Neural crest cell (in vitro differentiated cells): ENCODE measurements at regions not wholly inside any gene's neighbourhood (a gene's known extent, or its start where the extent isn't known, plus 50 kb on each side); places are given as distances from the start of the nearest gene placed in this dataset.

ENCODE experiments used
- DNase-seq: peaks from one replicate; pipeline ENCODE4 v3.0.0; 2021; ENCODE audit warnings: low read depth, mixed read lengths, low spot score
- H3K27ac Mint-ChIP-seq: one replicate; pipeline ENCODE4 v1.8.0; 2021; ENCODE audit warnings: mild to moderate bottlenecking, mixed read lengths; ENCODE audit not compliant: unreplicated experiment
- H3K27me3 Mint-ChIP-seq: 2 replicates; pipeline ENCODE4 v1.8.0; 2021; ENCODE audit warnings: low read depth, mild to moderate bottlenecking, mixed read lengths
- H3K36me3 Mint-ChIP-seq: 2 replicates; pipeline ENCODE4 v1.8.0; 2021; ENCODE audit warnings: low read depth, mild to moderate bottlenecking, mixed read lengths
- H3K4me1 Mint-ChIP-seq: 2 replicates; pipeline ENCODE4 v1.8.0; 2021; ENCODE audit warnings: mixed read lengths
- H3K4me3 Mint-ChIP-seq: one replicate; pipeline ENCODE4 v1.8.0; 2021; ENCODE audit warnings: mild to moderate bottlenecking, mixed read lengths
- H3K9me3 Mint-ChIP-seq: 2 replicates; pipeline ENCODE4 v1.8.0; 2021; ENCODE audit warnings: mixed read lengths
- CTCF ChIP-seq: fragments of 200-600 bp; sonication (generic); conservative IDR thresholded peaks from 2 replicates; pipeline ENCODE4 v1.5.0; 2021; ENCODE audit warnings: antibody characterized with exemption, mild to moderate bottlenecking

GRCh38 chr1:37244083-37244480 lies 209.8 kb upstream of the GRIK3 start:
- Mint-ChIP-seq H3K36me3 (no peaks in the 10 kb centered on the region), H3K4me3 (no peak overlapping the region), H3K27me3 (peaks cover 20% of the 10 kb centered on the region), H3K4me1 (peaks cover 12% of the 10 kb centered on the region), H3K27ac (no peak overlapping the region), H3K9me3 (no peaks in the 10 kb centered on the region)
- TF ChIP-seq CTCF = no peak
- DNase-seq = no peak

GRCh38 chr1:37244815-37245214 lies 210.5 kb upstream of the GRIK3 start:
- H3K36me3 Mint-ChIP-seq = no peaks in the 10 kb centered on the region
- H3K27me3 Mint-ChIP-seq = peaks cover 25% of the 10 kb centered on the region
- no peak for TF ChIP-seq CTCF
- no peak overlapping the region for H3K27ac Mint-ChIP-seq
- no peak overlapping the region for H3K4me3 Mint-ChIP-seq
- no peaks in the 10 kb centered on the region for H3K9me3 Mint-ChIP-seq
- H3K4me1 Mint-ChIP-seq = peaks cover 6% of the 10 kb centered on the region
- DNase-seq = no peak

- Mint-ChIP-seq H3K36me3 (no peaks in the 10 kb centered on the region), H3K9me3 (no peaks in the 10 kb centered on the region), H3K27ac (no peak overlapping the region)
Observed at GRCh38 chr1:37246631-37247030, 212.3 kb upstream of the GRIK3 start.

GRCh38 chr1:37250371-37250770 lies 216.1 kb upstream of the GRIK3 start:
- H3K4me3 Mint-ChIP-seq = no peak overlapping the region
- H3K9me3 Mint-ChIP-seq = no peaks in the 10 kb centered on the region
- H3K27me3 Mint-ChIP-seq = peaks cover 69% of the 10 kb centered on the region
- no peak for TF ChIP-seq CTCF
- H3K4me1 Mint-ChIP-seq = no peaks in the 10 kb centered on the region
- H3K36me3 Mint-ChIP-seq = no peaks in the 10 kb centered on the region
- no peak for DNase-seq
- H3K27ac Mint-ChIP-seq = no peak overlapping the region

More at GRCh38 chr1:37246631-37247030, 212.3 kb upstream of the GRIK3 start:
- DNase-seq = no peak
- peaks cover 37% of the 10 kb centered on the region for H3K27me3 Mint-ChIP-seq
- peaks cover 6% of the 10 kb centered on the region for H3K4me1 Mint-ChIP-seq
- no peak for TF ChIP-seq CTCF
- H3K4me3 Mint-ChIP-seq = no peak overlapping the region

- Mint-ChIP-seq H3K4me1 (no peaks in the 10 kb centered on the region), H3K9me3 (no peaks in the 10 kb centered on the region), H3K27ac (no peak overlapping the region), H3K4me3 (no peak overlapping the region), H3K36me3 (no peaks in the 10 kb centered on the region), H3K27me3 (peaks cover 87% of the 10 kb centered on the region)
- TF ChIP-seq CTCF = no peak
- peak; percentile 58 for DNase-seq
Observed at GRCh38 chr1:37255136-37255795, 219.1 kb upstream of the ZC3H12A start.
